ENCODE measurements at regions not wholly inside any gene's neighbourhood (a gene's known extent, or its start where the extent isn't known, plus 50 kb on each side); places are given as distances from the start of the nearest gene placed in this dataset.

DNA sequence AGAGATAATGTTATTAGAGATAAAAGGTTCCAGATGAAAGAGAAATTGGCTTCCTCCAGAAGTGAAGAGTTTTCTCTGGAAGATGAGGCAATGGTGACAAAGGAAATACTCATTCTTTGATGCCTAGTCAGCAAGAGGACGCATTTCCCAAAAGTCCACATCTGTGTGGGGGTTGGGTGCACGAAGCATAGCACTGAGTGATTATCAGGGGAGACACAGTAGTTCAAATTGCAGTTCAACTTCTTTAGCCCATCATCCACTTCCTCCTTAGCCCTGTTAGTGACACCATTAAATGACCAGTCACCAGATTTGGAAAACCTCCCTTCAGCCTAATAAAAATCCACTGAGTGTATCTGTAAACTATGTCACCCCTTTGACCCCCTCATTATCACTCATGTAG lies 80.9 kb upstream of the PHLPP1 start:
- TF ChIP-seq POLR2A (IDR thresholded peaks at IDR 0.05; ENCODE audit: low read length) (no peak), GATA1 (IDR thresholded peaks at IDR 0.05; ENCODE audit: low read depth, low read length) (no peak)

Data from erythroblast (primary cell).